Kidney (tissue), 13 donors: ENCODE measurements at regions not wholly inside any gene's neighbourhood (a gene's known extent, or its start where the extent isn't known, plus 50 kb on each side); places are given as distances from the start of the nearest gene placed in this dataset.

ENCODE experiments used
- DNase-seq, 5 donors: peaks; one replicate each; pipeline ENCODE4 v3.0.0-alpha.2; 2013 to 2020
- FAIRE-seq: peaks from 2 replicates; lab custom pipeline; 2012; peaks lifted over from hg19 to GRCh38; lab: Jason Lieb, UNC
- H3K27ac ChIP-seq, 2 donors: one replicate each; pipeline ENCODE4 v1.7.0; 2013; ENCODE audit warnings: low read depth in 2 of 2, low read length in 2 of 2, inconsistent platforms in 1 of 2
- H3K27me3 ChIP-seq: one replicate; pipeline ENCODE4 v1.7.1; 2013; ENCODE audit warnings: low read length, inconsistent platforms; ENCODE audit not compliant: control insufficient read depth, insufficient read depth
- H3K36me3 ChIP-seq, 3 donors: one replicate each; pipeline versions ENCODE4 v1.7.0 to v1.7.1; 2013; ENCODE audit warnings: low read length in 3 of 3, control low read depth in 1 of 3, inconsistent platforms in 1 of 3; ENCODE audit not compliant: insufficient read depth in 3 of 3, control insufficient read depth in 2 of 3
- H3K4me1 ChIP-seq, 3 donors: one replicate each; pipeline versions ENCODE4 v1.7.0 to v1.7.1; 2013; ENCODE audit warnings: low read length in 3 of 3, inconsistent platforms in 1 of 3, low read depth in 1 of 3; ENCODE audit not compliant: control insufficient read depth in 2 of 3, insufficient read depth in 2 of 3
- H3K4me3 ChIP-seq, 3 donors: one replicate each; pipeline versions ENCODE4 v1.7.0 to v1.8.1; 2013; ENCODE audit warnings: low read length in 3 of 3, control low read depth in 1 of 3, inconsistent platforms in 1 of 3
- H3K9ac ChIP-seq, 3 donors: one replicate each; pipeline versions ENCODE4 v1.7.0 to v1.7.1; 2013; ENCODE audit warnings: low read length in 3 of 3, control low read depth in 1 of 3, inconsistent platforms in 1 of 3
- H3K9me3 ChIP-seq, 3 donors: one replicate each; pipeline versions ENCODE4 v1.7.0 to v1.7.1; 2013; ENCODE audit warnings: low read length in 3 of 3, control low read depth in 1 of 3, inconsistent platforms in 1 of 3; ENCODE audit not compliant: control insufficient read depth in 2 of 3, insufficient read depth in 1 of 3
- CTCF ChIP-seq: IDR thresholded peaks from 3 replicates; pipeline ENCODE4 v1.5.1; 2012; ENCODE audit warnings: mild to moderate bottlenecking, moderate library complexity, borderline replicate concordance; ENCODE audit not compliant: insufficient read depth; ENCODE audit errors: extremely low read depth
- intact Hi-C: fragments of 100-400 bp; cut with DNase I; formaldehyde crosslinking; loops from one replicate; pipeline ENCODE4 v1.11.1; 2022
- donor health status: control.
- donor health status: control.
- donor health status: control.
- donor health status: control.
- donor health status: control.
- donor health status: DM: yes; HTN: yes; CAD: no.
- donor health status: Normal renal cell carcinoma (clear cell type).

GRCh38 chr6:167658106-167658505 lies 168.6 kb upstream of the AFDN start:
- no peak for DNase-seq
- no peak overlapping the region for H3K9ac ChIP-seq
- no peaks in the 10 kb centered on the region for H3K27me3 ChIP-seq
- no peak for FAIRE-seq
- H3K9me3 ChIP-seq, result no peaks in the 10 kb centered on the region
- H3K27ac ChIP-seq, result no peak overlapping the region
- intact Hi-C loops, result no loop called here
- H3K36me3 ChIP-seq, result no peaks in the 10 kb centered on the region
- no peaks in the 10 kb centered on the region for H3K4me1 ChIP-seq
- H3K4me3 ChIP-seq, result no peak overlapping the region
- no peak for TF ChIP-seq CTCF

GRCh38 chr6:167659046-167659445 lies 167.7 kb upstream of the AFDN start:
- H3K36me3 ChIP-seq, result no peaks in the 10 kb centered on the region

GRCh38 chr6:167660424-167660823 lies 166.3 kb upstream of the AFDN start:
- no peak for DNase-seq
- Histone ChIP-seq H3K27me3 (no peaks in the 10 kb centered on the region), H3K4me1 (peaks cover 0 to 7% (median 2%) of the 10 kb centered on the region in 3 donors), H3K4me3 (no peak overlapping the region), H3K27ac (no peak overlapping the region), H3K36me3 (no peaks in the 10 kb centered on the region), H3K9ac (no peak overlapping the region), H3K9me3 (no peaks in the 10 kb centered on the region)
- intact Hi-C loops, result no loop called here
- no peak for FAIRE-seq
- TF ChIP-seq CTCF, result no peak

More at GRCh38 chr6:167659046-167659445, 167.7 kb upstream of the AFDN start:
- DNase-seq (no peak), FAIRE-seq (no peak)
- TF ChIP-seq CTCF, result no peak
- intact Hi-C loops, result no loop called here
- H3K9me3 ChIP-seq, result no peaks in the 10 kb centered on the region
- no peak overlapping the region for H3K27ac ChIP-seq
- no peaks in the 10 kb centered on the region for H3K27me3 ChIP-seq
- no peaks in the 10 kb centered on the region for H3K4me1 ChIP-seq
- H3K4me3 ChIP-seq, result no peak overlapping the region
- H3K9ac ChIP-seq, result no peak overlapping the region

- no peak overlapping the region for H3K4me3 ChIP-seq
- H3K9me3 ChIP-seq, result no peaks in the 10 kb centered on the region
- no peak overlapping the region for H3K27ac ChIP-seq
- H3K9ac ChIP-seq, result no peak overlapping the region
- no peaks in the 10 kb centered on the region for H3K36me3 ChIP-seq
- H3K4me1 ChIP-seq, result peaks cover 0 to 8% (median 2%) of the 10 kb centered on the region in 3 donors
- DNase-seq, result peak in 1 of 5 donors; percentile 38
- no peak for TF ChIP-seq CTCF
- FAIRE-seq, result no peak
- intact Hi-C loops, result no loop called here
- H3K27me3 ChIP-seq, result no peaks in the 10 kb centered on the region
These were observed 165.7 kb upstream of the AFDN start for GRCh38 chr6:167660944-167661551.
